ENCODE measurements at regions not wholly inside any gene's neighbourhood (a gene's known extent, or its start where the extent isn't known, plus 50 kb on each side); places are given as distances from the start of the nearest gene placed in this dataset.

- TF ChIP-seq TEAD4 (IDR thresholded peaks at IDR 0.05; ENCODE audit: low read length) (no peak), TEAD4 (CRISPR knock-in tag; IDR thresholded peaks at IDR 0.05; ENCODE audit: borderline replicate concordance) (no peak), EZH2 (IDR thresholded peaks at IDR 0.05; ENCODE audit: borderline replicate concordance, low read depth, low read length) (no peak), DLX4 (CRISPR knock-in tag; IDR thresholded peaks at IDR 0.05) (no peak), USF2 (CRISPR knock-in tag; IDR thresholded peaks at IDR 0.05) (no peak), DNMT1 (IDR thresholded peaks at IDR 0.05) (no peak), CTCF (IDR thresholded peaks at IDR 0.05 in 2 of 3, conservative IDR thresholded peaks at IDR 0.05 in 1 of 3; ENCODE audit: insufficient read depth in 2 of 3, low read depth in 1 of 3, low read length in 3 of 3) (no peak), YY1 (IDR thresholded peaks at IDR 0.05; ENCODE audit: borderline replicate concordance in 1 of 3, control insufficient read depth in 1 of 3, extremely low read depth in 1 of 3, insufficient read depth in 3 of 3, insufficient read length in 1 of 3, insufficient replicate concordance in 2 of 3, low read depth in 1 of 3, low read length in 2 of 3) (no peak), MXI1 (IDR thresholded peaks at IDR 0.05; ENCODE audit: low read depth, low read length) (no peak), BRF1 (IDR thresholded peaks at IDR 0.05; ENCODE audit: borderline replicate concordance, extremely low read depth, insufficient read length) (no peak), JUND (IDR thresholded peaks at IDR 0.05; ENCODE audit: borderline replicate concordance, low read depth, low read length) (no peak), JUND (tag; IDR thresholded peaks at IDR 0.05; ENCODE audit: borderline replicate concordance, low read depth, low read length) (no peak)
- TF ChIP-seq, protein P1, sequence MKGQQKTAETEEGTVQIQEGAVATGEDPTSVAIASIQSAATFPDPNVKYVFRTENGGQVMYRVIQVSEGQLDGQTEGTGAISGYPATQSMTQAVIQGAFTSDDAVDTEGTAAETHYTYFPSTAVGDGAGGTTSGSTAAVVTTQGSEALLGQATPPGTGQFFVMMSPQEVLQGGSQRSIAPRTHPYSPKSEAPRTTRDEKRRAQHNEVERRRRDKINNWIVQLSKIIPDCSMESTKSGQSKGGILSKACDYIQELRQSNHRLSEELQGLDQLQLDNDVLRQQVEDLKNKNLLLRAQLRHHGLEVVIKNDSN (CRISPR knock-in tag; IDR thresholded peaks at IDR 0.05): no peak
Measured at GRCh38 chr2:187098154-187098553, 249.2 kb upstream of the ZSWIM2 start.

Data from K562 (cell line).